H1 (cell line): ENCODE measurements at regions not wholly inside any gene's neighbourhood (a gene's known extent, or its start where the extent isn't known, plus 50 kb on each side); places are given as distances from the start of the nearest gene placed in this dataset.

Source experiments
- CTCF ChIA-PET: fragments of 300-600 bp; sonication (Branson Sonifier 250); formaldehyde crosslinking; loops from one replicate; lab custom pipeline; 2021; ENCODE audit not compliant: partially characterized antibody; lab: Charles Lee
- POLR2A ChIA-PET: fragments of 300-600 bp; sonication (Branson Sonifier 250); formaldehyde crosslinking; loops from one replicate; lab custom pipeline; 2021; ENCODE audit warnings: inconsistent platforms; ENCODE audit not compliant: partially characterized antibody; lab: Charles Lee
- DNase-seq, 2 experiments: peaks; one replicate each; pipeline versions ENCODE4 v3.0.0 to v3.0.0-alpha.2; 2010 to 2022; ENCODE audit warnings: low spot score in 2 of 2, low read depth in 1 of 2, mixed read lengths in 1 of 2
- FAIRE-seq: peaks from 2 replicates; lab custom pipeline; 2011; peaks lifted over from hg19 to GRCh38; lab: Jason Lieb, UNC
- H2AFZ ChIP-seq: 2 replicates; pipeline ENCODE4 v1.8.1; 2012; ENCODE audit warnings: low read length, inconsistent platforms
- H2AK5ac ChIP-seq: 2 replicates; pipeline ENCODE4 v1.6.1; 2013; ENCODE audit warnings: low read depth, low read length
- H2BK120ac ChIP-seq: replicated peaks from 2 replicates; pipeline ENCODE3; 2013; ENCODE audit warnings: low read depth, low read length, inconsistent platforms
- H2BK12ac ChIP-seq: 2 replicates; pipeline ENCODE4 v1.6.1; 2013; ENCODE audit warnings: low read depth, low read length
- H2BK15ac ChIP-seq: 2 replicates; pipeline ENCODE4 v1.6.1; 2013; ENCODE audit warnings: low read length
- H2BK20ac ChIP-seq: 2 replicates; pipeline ENCODE4 v1.6.1; 2013; ENCODE audit warnings: low read length
- H2BK5ac ChIP-seq: 2 replicates; pipeline ENCODE4 v1.6.1; 2013; ENCODE audit warnings: low read depth, low read length
- H3K14ac ChIP-seq: 2 replicates; pipeline ENCODE4 v1.6.1; 2013; ENCODE audit warnings: inconsistent platforms; ENCODE audit not compliant: insufficient read length
- H3K18ac ChIP-seq: 2 replicates; pipeline ENCODE4 v1.6.1; 2013; ENCODE audit warnings: low read length; ENCODE audit errors: extremely low read depth
- H3K23ac ChIP-seq: 2 replicates; pipeline ENCODE4 v1.6.1; 2013; ENCODE audit warnings: inconsistent platforms; ENCODE audit not compliant: insufficient read length
- H3K23me2 ChIP-seq: 2 replicates; pipeline ENCODE4 v1.6.1; 2013; ENCODE audit warnings: low read depth, low read length
- H3K27ac ChIP-seq: 2 replicates; pipeline ENCODE4 v1.6.1; 2011; ENCODE audit warnings: low read depth, low read length, inconsistent platforms
- H3K27me3 ChIP-seq, 4 experiments: replicated peaks in 1 of 4; 1 replicate in 1 of 4; 2 replicates in 3 of 4; pipeline versions ENCODE4 v1.6.1 to v1.8.1; 2011 to 2013; ENCODE audit warnings: low read length in 3 of 4, mild to moderate bottlenecking in 3 of 4, inconsistent platforms in 2 of 4, mixed read lengths in 2 of 4, moderate library complexity in 1 of 4; ENCODE audit not compliant: control insufficient read depth in 3 of 4, insufficient read depth in 3 of 4; ENCODE audit errors: extremely low read depth in 1 of 4
- H3K36me3 ChIP-seq, 4 experiments: 2 replicates each; pipeline versions ENCODE4 v1.6.1 to v1.8.1; 2011 to 2013; ENCODE audit warnings: mild to moderate bottlenecking in 4 of 4, low read length in 3 of 4, moderate library complexity in 2 of 4, control low read depth in 1 of 4, inconsistent platforms in 1 of 4; ENCODE audit not compliant: insufficient read depth in 4 of 4, control insufficient read depth in 2 of 4
- H3K4ac ChIP-seq: replicated peaks from 2 replicates; pipeline ENCODE3; 2013; ENCODE audit warnings: low read length, low read depth, mixed read lengths, inconsistent platforms; ENCODE audit not compliant: insufficient read length
- H3K4me1 ChIP-seq, 4 experiments: replicated peaks in 1 of 4; 1 replicate in 1 of 4; 2 replicates in 3 of 4; pipeline versions ENCODE4 v1.6.1 to v1.8.1; 2011 to 2013; ENCODE audit warnings: low read length in 3 of 4, inconsistent platforms in 2 of 4, mixed read lengths in 1 of 4; ENCODE audit not compliant: insufficient read depth in 4 of 4, control insufficient read depth in 3 of 4
- H3K4me2 ChIP-seq, 2 experiments: 2 replicates each; pipeline versions ENCODE4 v1.6.1 to v1.8.1; 2011 to 2013; ENCODE audit warnings: low read depth in 2 of 2, low read length in 2 of 2, control low read depth in 1 of 2, inconsistent platforms in 1 of 2, mild to moderate bottlenecking in 1 of 2; ENCODE audit not compliant: insufficient read depth in 1 of 2
- H3K4me3 ChIP-seq, 4 experiments: fragments of 200-600, 300-600 bp in 1 of 4; sonication (generic), shearing (Covaris generic), sonication (Bioruptor Twin) in 1 of 4; 2 replicates each; pipeline versions ENCODE4 v1.5.1 to v1.8.1; 2011 to 2016; ENCODE audit warnings: low read length in 4 of 4, low read depth in 3 of 4, control low read depth in 2 of 4, inconsistent platforms in 2 of 4, mild to moderate bottlenecking in 2 of 4, mixed read lengths in 1 of 4, moderate library complexity in 1 of 4; ENCODE audit not compliant: insufficient read depth in 2 of 4; ENCODE audit errors: extremely low read depth in 1 of 4
- H3K56ac ChIP-seq: replicated peaks from 2 replicates; pipeline ENCODE3; 2013; ENCODE audit warnings: low read depth, mild to moderate bottlenecking, mixed read lengths, low read length, inconsistent platforms; ENCODE audit not compliant: insufficient read length
- H3K79me1 ChIP-seq: 2 replicates; pipeline ENCODE4 v1.6.1; 2013; ENCODE audit warnings: low read depth, low read length, control low read depth
- H3K79me2 ChIP-seq, 2 experiments: 2 replicates each; pipeline versions ENCODE4 v1.6.1 to v1.8.1; 2012 to 2013; ENCODE audit warnings: low read length in 2 of 2, mild to moderate bottlenecking in 2 of 2, inconsistent platforms in 1 of 2; ENCODE audit not compliant: insufficient read depth in 2 of 2, control insufficient read depth in 1 of 2
- H3K9ac ChIP-seq, 4 experiments: replicated peaks in 1 of 4; 1 replicate in 1 of 4; 2 replicates in 3 of 4; pipeline versions ENCODE4 v1.6.1 to v1.8.1; 2011 to 2013; ENCODE audit warnings: low read depth in 3 of 4, low read length in 3 of 4, control low read depth in 2 of 4, mild to moderate bottlenecking in 2 of 4, moderate library complexity in 2 of 4, inconsistent platforms in 1 of 4; ENCODE audit errors: extremely low read depth in 1 of 4
- H3K9me3 ChIP-seq, 2 experiments: 2 replicates each; pipeline versions ENCODE4 v1.6.1 to v1.8.1; 2012 to 2013; ENCODE audit warnings: mild to moderate bottlenecking in 2 of 2, moderate library complexity in 2 of 2, control low read depth in 1 of 2, inconsistent platforms in 1 of 2, low read depth in 1 of 2, low read length in 1 of 2, mixed read lengths in 1 of 2; ENCODE audit not compliant: insufficient read depth in 2 of 2
- H4K20me1 ChIP-seq, 2 experiments: replicated peaks in 1 of 2; 2 replicates each; pipeline versions ENCODE3 to v1.8.1; 2011 to 2013; ENCODE audit warnings: inconsistent platforms in 2 of 2, low read length in 2 of 2, mild to moderate bottlenecking in 1 of 2; ENCODE audit not compliant: insufficient read depth in 2 of 2, control insufficient read depth in 1 of 2
- H4K5ac ChIP-seq: 2 replicates; pipeline ENCODE4 v1.6.1; 2013; ENCODE audit warnings: low read length, low read depth, mixed read lengths, inconsistent platforms; ENCODE audit not compliant: insufficient read length
- H4K8ac ChIP-seq: 2 replicates; pipeline ENCODE4 v1.8.0; 2013; ENCODE audit warnings: mild to moderate bottlenecking, moderate library complexity, low read length, inconsistent platforms; ENCODE audit not compliant: insufficient read depth; ENCODE audit errors: extremely low read depth
- H4K91ac ChIP-seq: replicated peaks from 2 replicates; pipeline ENCODE3; 2013; ENCODE audit warnings: low read length, mixed read lengths, inconsistent platforms; ENCODE audit not compliant: insufficient read length
- CHD1 ChIP-seq: IDR thresholded peaks from 2 replicates; pipeline ENCODE4 v1.6.1; 2012; ENCODE audit warnings: low read depth, low read length, improper control_type of control experiment
- FOSL1 ChIP-seq: IDR thresholded peaks from 2 replicates; pipeline ENCODE4 v1.6.1; 2011; ENCODE audit warnings: mild to moderate bottlenecking, low read depth, low read length, moderate library complexity; ENCODE audit not compliant: insufficient read depth
- PHF8 ChIP-seq: fragments of 200-600 bp; sonication (generic); conservative IDR thresholded peaks from 2 replicates; pipeline ENCODE4 v1.7.1; 2012; ENCODE audit warnings: low read depth, mild to moderate bottlenecking, inconsistent platforms, low read length, moderate library complexity
- RBBP5 ChIP-seq: IDR thresholded peaks from 2 replicates; pipeline ENCODE4 v1.7.1; 2012; ENCODE audit warnings: low read depth, mild to moderate bottlenecking, inconsistent platforms, low read length, moderate library complexity, borderline replicate concordance
- SIRT6 ChIP-seq: IDR thresholded peaks from one replicate; pipeline ENCODE4 v1.7.1; 2012; ENCODE audit warnings: low read length, inconsistent platforms
- WGBS, 2 experiments: shearing (Covaris generic) in 1 of 2; methylation state at CpG; one replicate each; pipeline versions ENCODE4 v1.1.6 to v1.1.7; 2013 to 2015; ENCODE audit warnings: low lambda C conversion rate in 2 of 2, mixed read lengths in 2 of 2, inconsistent platforms in 1 of 2, low coverage in 1 of 2, missing lambda C conversion rate in 1 of 2; ENCODE audit not compliant: insufficient replicate concordance in 2 of 2, insufficient coverage in 1 of 2, insufficient read length in 1 of 2; ENCODE audit errors: extremely low coverage in 1 of 2, missing lambda C conversion rate in 1 of 2; 5-methylcytosine and 5-hydroxymethylcytosine counted together

DNA sequence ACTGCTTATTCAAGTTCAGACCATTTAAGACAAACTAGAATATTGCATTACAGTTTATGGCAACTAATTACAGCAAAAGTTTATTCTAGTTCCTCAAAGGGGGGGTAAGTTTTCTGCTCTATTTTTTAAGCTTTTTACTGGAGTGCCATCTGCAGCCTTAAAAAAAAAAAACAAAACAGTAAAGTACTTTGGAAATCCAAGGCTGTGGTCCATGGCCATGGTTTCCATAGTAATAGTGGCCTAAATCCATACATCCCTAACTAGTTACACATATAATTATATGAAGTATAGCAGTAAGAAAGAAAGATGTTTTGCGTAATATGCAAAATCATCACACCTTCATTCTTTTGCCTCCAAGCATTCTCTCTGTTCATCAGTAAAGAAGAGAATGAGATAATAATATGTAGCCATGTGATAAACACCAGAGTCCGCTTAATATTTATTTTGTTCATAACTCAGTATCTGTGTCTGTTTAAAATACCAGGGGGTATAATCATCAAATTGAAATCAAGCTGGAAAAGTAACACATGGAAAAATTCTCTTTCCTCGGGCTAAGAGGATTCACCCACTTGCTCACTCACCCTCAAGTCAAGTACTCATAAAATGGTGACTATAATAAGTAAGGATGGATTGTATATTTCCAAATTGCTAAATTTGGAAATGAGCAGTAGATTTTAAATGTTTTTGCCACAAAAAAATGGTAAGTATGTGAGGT is 301.1 kb upstream of the RND3 start:
- Histone ChIP-seq H2AK5ac (no peak overlapping the region), H3K9me3 (peaks cover 14 to 15% of the 10 kb centered on the region in 2 experiments), H3K56ac (no peak overlapping the region), H2BK20ac (no peak overlapping the region), H4K8ac (no peak overlapping the region), H4K91ac (no peak overlapping the region), H2BK120ac (no peak overlapping the region), H3K4me3 (no peak overlapping the region), H3K36me3 (no peaks in the 10 kb centered on the region; a peak in 1 of 8 replicates), H3K23me2 (no peaks in the 10 kb centered on the region), H3K79me2 (no peaks in the 10 kb centered on the region), H2BK15ac (no peak overlapping the region), H2AFZ (no peak overlapping the region), H2BK5ac (no peak overlapping the region), H3K14ac (no peak overlapping the region), H3K18ac (no peak overlapping the region), H2BK12ac (no peak overlapping the region), H3K79me1 (no peaks in the 10 kb centered on the region), H3K4me1 (no peaks in the 10 kb centered on the region), H4K5ac (no peak overlapping the region), H3K9ac (no peak overlapping the region), H4K20me1 (no peaks in the 10 kb centered on the region), H3K4me2 (no peak overlapping the region), H3K23ac (no peak overlapping the region), H3K27ac (no peak overlapping the region), H3K4ac (no peak overlapping the region), H3K27me3 (no peaks in the 10 kb centered on the region)
- DNase-seq (no peak), FAIRE-seq (no peak)
- ChIA-PET CTCF (interaction anchor here (1.0 kb wide), 1 partner anchor 9 kb away, joined by 3 read pairs; no protein-coding TSS in a partner anchor), POLR2A (no interaction called here)
- TF ChIP-seq RBBP5 (no peak), FOSL1 (no peak), SIRT6 (no peak), PHF8 (no peak), CHD1 (no peak)
- WGBS, 2 experiments: 92% methylated on average over 3 of the region's 3 CpGs; no CpG with 5 or more reads in 1 of the 2 experiments
